ENCODE measurements at regions not wholly inside any gene's neighbourhood (a gene's known extent, or its start where the extent isn't known, plus 50 kb on each side); places are given as distances from the start of the nearest gene placed in this dataset.

GRCh38 chr4:127240764-127241105, 392.0 kb upstream of the INTU start:
- DNase-seq (no peak), ATAC-seq (no peak)
- Histone ChIP-seq H3K9me3 (peaks cover 2% of the 10 kb centered on the region), H3K36me3 (ENCODE audit: low read depth) (no peaks in the 10 kb centered on the region), H3K4me3 (no peak overlapping the region), H3K4me1 (ENCODE audit: low read depth) (no peaks in the 10 kb centered on the region)
- intact Hi-C loops (cut with DNase I, micrococcal nuclease), result no loop called here
- TF ChIP-seq CTCF (IDR thresholded peaks at IDR 0.05), result no peak

DNA sequence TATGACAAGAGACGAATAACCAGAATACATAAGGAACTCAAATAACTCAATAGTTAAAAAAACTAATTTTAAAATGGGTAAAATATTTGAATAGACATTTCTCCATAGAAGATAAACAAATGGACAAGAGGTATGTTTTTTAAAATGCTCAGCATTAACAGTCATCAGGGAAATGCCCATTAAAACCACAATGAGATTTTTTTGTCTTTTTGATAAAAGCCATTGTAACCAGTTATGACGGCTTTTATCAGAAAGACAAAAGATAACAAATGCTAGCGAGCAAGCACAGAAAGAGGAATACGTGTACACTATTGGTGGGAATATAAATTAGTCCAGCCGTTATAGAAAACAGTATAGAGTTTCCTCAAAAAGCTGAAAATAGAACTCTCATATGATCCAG, 388.2 kb upstream of the INTU start:
- Histone ChIP-seq H3K9me3 (no peaks in the 10 kb centered on the region), H3K4me1 (ENCODE audit: low read depth) (no peaks in the 10 kb centered on the region), H3K4me3 (no peak overlapping the region), H3K36me3 (ENCODE audit: low read depth) (no peaks in the 10 kb centered on the region)
- no peak for ATAC-seq
- intact Hi-C loops (cut with DNase I, micrococcal nuclease), result no loop called here
- DNase-seq, result no peak
- TF ChIP-seq CTCF (IDR thresholded peaks at IDR 0.05), result no peak

DNA sequence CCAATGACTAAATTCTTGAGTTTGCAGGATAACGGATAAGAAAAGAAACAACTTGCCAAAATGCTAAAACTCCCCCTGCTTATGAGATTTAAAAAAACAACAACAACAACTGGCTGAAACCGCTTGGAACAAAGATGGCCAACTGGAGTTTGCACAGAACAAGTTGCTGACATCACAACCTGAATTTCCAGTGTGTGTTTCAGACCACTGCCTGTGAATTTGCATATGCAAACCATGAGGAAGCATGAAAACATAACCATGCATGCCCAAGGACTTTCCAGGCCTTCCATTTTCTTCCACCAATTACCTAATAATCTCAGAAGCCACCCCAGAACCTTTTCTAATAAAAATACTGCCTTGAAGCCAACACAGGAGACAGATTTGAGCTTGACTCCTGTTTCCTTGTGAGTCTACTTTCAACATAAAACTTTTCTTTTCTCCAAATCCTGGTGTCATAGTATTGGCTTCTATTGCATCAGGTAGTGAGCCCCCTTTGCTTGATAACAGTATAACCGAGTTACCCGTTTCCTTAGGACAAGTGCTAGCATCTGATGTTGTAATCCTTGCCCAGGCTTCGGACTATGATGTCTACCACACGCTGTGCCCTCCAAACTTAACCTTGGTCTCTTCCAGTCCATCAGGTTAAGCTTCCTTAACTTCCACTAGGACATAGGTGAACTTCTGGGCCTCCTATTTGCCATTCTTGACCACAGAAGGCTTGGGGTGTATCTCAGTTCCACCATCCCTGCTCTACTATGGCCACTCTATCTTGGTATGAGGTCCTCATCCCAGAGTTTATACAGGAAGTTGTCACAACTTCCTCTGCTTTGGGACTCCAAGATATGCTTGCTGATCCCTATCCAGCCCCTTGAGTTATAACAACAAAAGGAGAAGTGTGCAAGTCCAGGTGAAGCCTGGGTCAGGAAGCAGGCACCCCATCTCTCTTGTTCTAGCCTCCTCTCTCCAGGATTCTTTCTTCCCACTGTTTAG, 385.5 kb upstream of the INTU start:
- Histone ChIP-seq H3K9me3 (no peaks in the 10 kb centered on the region), H3K4me1 (ENCODE audit: low read depth) (no peaks in the 10 kb centered on the region), H3K4me3 (no peak overlapping the region), H3K36me3 (ENCODE audit: low read depth) (no peaks in the 10 kb centered on the region)
- TF ChIP-seq CTCF (IDR thresholded peaks at IDR 0.05), result no peak
- DNase-seq (no peak), ATAC-seq (no peak)
- intact Hi-C loops (cut with DNase I, micrococcal nuclease), result no loop called here

- Histone ChIP-seq H3K9me3 (no peaks in the 10 kb centered on the region), H3K4me1 (ENCODE audit: low read depth) (no peaks in the 10 kb centered on the region), H3K36me3 (ENCODE audit: low read depth) (no peaks in the 10 kb centered on the region), H3K4me3 (no peak overlapping the region)
- ATAC-seq, result no peak
- no peak for TF ChIP-seq CTCF (IDR thresholded peaks at IDR 0.05)
- DNase-seq, result no peak
- intact Hi-C loops (cut with DNase I, micrococcal nuclease), result no loop called here
Measured at GRCh38 chr4:127249066-127249766, 383.5 kb upstream of the INTU start.

GRCh38 chr4:127249767-127250108, 383.0 kb upstream of the INTU start:
- TF ChIP-seq CTCF (IDR thresholded peaks at IDR 0.05), result no peak
- Histone ChIP-seq H3K4me1 (ENCODE audit: low read depth) (no peaks in the 10 kb centered on the region), H3K36me3 (ENCODE audit: low read depth) (no peaks in the 10 kb centered on the region), H3K9me3 (no peaks in the 10 kb centered on the region), H3K4me3 (no peak overlapping the region)
- DNase-seq (no peak), ATAC-seq (no peak)
- intact Hi-C loops (cut with DNase I, micrococcal nuclease), result no loop called here
